Endothelial cell (in vitro differentiated cells): ENCODE measurements at regions not wholly inside any gene's neighbourhood (a gene's known extent, or its start where the extent isn't known, plus 50 kb on each side); places are given as distances from the start of the nearest gene placed in this dataset.

Experiments
- DNase-seq: peaks from one replicate; pipeline ENCODE4 v3.0.0; 2021; ENCODE audit warnings: low spot score
- H3K27ac Mint-ChIP-seq: one replicate; pipeline ENCODE4 v1.8.0; 2021; ENCODE audit warnings: mixed read lengths, inconsistent platforms; ENCODE audit not compliant: unreplicated experiment
- H3K27me3 Mint-ChIP-seq: one replicate; pipeline ENCODE4 v1.8.0; 2021; ENCODE audit warnings: mild to moderate bottlenecking, moderate library complexity, mixed read lengths, inconsistent platforms; ENCODE audit not compliant: unreplicated experiment
- H3K36me3 Mint-ChIP-seq: one replicate; pipeline ENCODE4 v1.8.0; 2021; ENCODE audit warnings: mild to moderate bottlenecking, low read depth, mixed read lengths, inconsistent platforms; ENCODE audit not compliant: unreplicated experiment
- H3K4me1 Mint-ChIP-seq: one replicate; pipeline ENCODE4 v1.8.0; 2021; ENCODE audit warnings: mild to moderate bottlenecking, mixed read lengths, inconsistent platforms; ENCODE audit not compliant: unreplicated experiment
- H3K4me3 Mint-ChIP-seq: one replicate; pipeline ENCODE4 v1.8.0; 2021; ENCODE audit warnings: mild to moderate bottlenecking, mixed read lengths, inconsistent platforms; ENCODE audit not compliant: unreplicated experiment
- H3K9me3 Mint-ChIP-seq: one replicate; pipeline ENCODE4 v1.8.0; 2021; ENCODE audit warnings: mixed read lengths, inconsistent platforms; ENCODE audit not compliant: unreplicated experiment
- TF ChIP-seq, protein P1 (sequence below): fragments of 200-600 bp; sonication (generic); IDR thresholded peaks from one replicate; pipeline ENCODE4 v1.5.0; 2021; ENCODE audit warnings: antibody characterized with exemption; ENCODE audit not compliant: unreplicated experiment

DNA sequence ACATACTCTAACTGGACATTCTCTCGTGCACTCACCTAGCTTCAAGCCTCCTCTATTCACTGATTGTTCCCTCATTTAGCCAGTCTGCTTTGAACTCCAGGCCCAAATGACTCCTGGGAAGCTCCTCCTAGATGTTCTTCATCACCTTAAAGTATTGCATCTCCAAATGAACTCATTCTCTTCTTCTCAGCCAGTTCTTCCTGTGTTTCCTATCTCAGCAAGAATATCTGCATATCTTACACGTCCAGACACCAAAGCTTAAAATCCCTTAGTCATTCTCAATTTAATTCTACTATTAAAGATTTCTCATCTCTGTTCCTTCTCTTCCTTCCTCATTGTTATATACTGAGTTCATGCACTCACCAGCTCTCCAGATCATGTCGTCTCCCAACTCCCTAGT is 118.6 kb upstream of the DAB2 start:
- H3K4me3 Mint-ChIP-seq, result no peak overlapping the region
- no peaks in the 10 kb centered on the region for H3K36me3 Mint-ChIP-seq
- H3K27me3 Mint-ChIP-seq, result peaks cover 4% of the 10 kb centered on the region
- H3K4me1 Mint-ChIP-seq, result no peaks in the 10 kb centered on the region
- no peak overlapping the region for H3K27ac Mint-ChIP-seq
- H3K9me3 Mint-ChIP-seq, result no peaks in the 10 kb centered on the region
- TF ChIP-seq, protein P1, sequence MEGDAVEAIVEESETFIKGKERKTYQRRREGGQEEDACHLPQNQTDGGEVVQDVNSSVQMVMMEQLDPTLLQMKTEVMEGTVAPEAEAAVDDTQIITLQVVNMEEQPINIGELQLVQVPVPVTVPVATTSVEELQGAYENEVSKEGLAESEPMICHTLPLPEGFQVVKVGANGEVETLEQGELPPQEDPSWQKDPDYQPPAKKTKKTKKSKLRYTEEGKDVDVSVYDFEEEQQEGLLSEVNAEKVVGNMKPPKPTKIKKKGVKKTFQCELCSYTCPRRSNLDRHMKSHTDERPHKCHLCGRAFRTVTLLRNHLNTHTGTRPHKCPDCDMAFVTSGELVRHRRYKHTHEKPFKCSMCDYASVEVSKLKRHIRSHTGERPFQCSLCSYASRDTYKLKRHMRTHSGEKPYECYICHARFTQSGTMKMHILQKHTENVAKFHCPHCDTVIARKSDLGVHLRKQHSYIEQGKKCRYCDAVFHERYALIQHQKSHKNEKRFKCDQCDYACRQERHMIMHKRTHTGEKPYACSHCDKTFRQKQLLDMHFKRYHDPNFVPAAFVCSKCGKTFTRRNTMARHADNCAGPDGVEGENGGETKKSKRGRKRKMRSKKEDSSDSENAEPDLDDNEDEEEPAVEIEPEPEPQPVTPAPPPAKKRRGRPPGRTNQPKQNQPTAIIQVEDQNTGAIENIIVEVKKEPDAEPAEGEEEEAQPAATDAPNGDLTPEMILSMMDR, result no peak
- DNase-seq, result no peak

DNA sequence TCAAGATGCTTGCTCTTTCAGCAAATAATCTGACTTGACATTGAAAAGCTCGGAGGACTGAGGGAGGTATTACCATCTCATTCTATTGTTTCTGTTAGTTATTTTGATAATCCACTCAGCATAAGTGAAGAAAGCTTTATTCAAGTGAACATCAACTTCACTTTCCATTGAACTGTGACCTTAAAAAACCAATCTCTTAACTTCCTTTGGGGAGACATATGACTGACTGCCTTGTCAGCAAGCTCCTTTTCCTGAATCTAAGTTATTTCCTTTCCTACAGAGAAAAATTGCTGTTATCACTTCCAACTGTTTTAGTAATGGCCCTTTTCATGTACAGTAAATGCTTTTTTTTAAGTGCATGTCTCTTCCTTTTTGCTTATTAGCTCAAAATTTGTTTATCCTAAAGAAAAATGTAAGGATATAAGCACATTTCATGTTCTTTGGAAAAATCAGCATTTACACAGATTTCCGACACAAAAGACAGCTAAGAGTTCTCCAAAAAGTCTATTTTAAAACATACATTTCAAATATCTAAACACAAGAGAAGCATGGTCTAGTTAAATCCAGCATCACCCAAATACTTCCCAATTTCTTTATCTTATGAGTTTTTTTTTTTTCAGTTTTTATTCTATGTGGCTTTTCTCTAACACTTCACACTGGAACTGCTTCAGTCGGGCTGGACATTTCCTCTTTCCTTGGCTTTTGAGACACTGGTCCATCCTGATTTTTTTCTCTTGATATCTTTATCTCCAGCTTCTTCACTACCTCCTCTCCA is 117.9 kb upstream of the DAB2 start:
- TF ChIP-seq, protein P1, result no peak
- no peaks in the 10 kb centered on the region for H3K9me3 Mint-ChIP-seq
- no peak overlapping the region for H3K4me3 Mint-ChIP-seq
- H3K27ac Mint-ChIP-seq, result no peak overlapping the region
- no peak for DNase-seq
- H3K4me1 Mint-ChIP-seq, result no peaks in the 10 kb centered on the region
- peaks cover 4% of the 10 kb centered on the region for H3K27me3 Mint-ChIP-seq
- H3K36me3 Mint-ChIP-seq, result no peaks in the 10 kb centered on the region

DNA sequence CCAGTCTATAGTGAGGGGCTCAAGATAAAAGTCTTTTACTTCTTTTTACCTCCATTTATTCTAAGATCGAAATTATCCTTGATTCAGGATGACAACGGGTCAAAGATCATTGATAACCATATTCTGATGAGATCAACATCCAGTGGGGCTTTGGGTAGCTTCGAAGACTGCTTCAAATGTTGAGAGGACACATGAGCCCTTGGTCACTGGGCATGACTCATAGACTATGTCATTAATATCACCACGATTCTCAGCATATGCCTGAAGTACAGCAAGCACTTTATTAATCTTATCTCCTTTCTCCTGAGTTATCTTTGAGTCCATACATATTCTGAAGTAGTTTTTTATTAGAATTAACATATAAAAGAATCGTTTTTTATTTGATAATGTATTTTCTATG is 117.1 kb upstream of the DAB2 start:
- H3K4me3 Mint-ChIP-seq, result no peak overlapping the region
- no peak overlapping the region for H3K27ac Mint-ChIP-seq
- no peaks in the 10 kb centered on the region for H3K9me3 Mint-ChIP-seq
- no peaks in the 10 kb centered on the region for H3K4me1 Mint-ChIP-seq
- TF ChIP-seq, protein P1, result no peak
- H3K36me3 Mint-ChIP-seq, result no peaks in the 10 kb centered on the region
- H3K27me3 Mint-ChIP-seq, result peaks cover 4% of the 10 kb centered on the region
- DNase-seq, result no peak

DNA sequence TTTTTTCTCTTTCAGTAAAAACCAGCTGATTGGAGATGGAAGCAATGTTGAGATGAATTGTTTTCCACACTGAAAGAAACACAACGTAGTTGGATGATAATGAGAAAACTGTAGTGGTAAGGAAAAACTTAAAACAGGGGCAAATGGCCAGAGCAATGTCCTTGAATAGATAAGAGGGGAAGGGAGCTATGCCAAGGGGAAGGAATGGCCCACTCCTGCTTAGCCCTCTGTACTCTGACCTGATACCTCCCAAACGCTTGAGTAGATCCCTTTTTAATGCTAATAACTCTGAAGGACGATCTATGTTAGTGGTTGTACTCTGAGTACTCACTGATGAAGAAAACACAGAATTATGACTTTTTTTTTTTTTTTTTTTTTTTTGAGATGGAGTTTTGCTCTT is 114.7 kb upstream of the DAB2 start:
- TF ChIP-seq, protein P1, result no peak
- peaks cover 4% of the 10 kb centered on the region for H3K4me1 Mint-ChIP-seq
- DNase-seq, result no peak
- no peaks in the 10 kb centered on the region for H3K9me3 Mint-ChIP-seq
- peaks cover 4% of the 10 kb centered on the region for H3K27me3 Mint-ChIP-seq
- H3K36me3 Mint-ChIP-seq, result no peaks in the 10 kb centered on the region
- H3K27ac Mint-ChIP-seq, result no peak overlapping the region
- H3K4me3 Mint-ChIP-seq, result no peak overlapping the region

DNA sequence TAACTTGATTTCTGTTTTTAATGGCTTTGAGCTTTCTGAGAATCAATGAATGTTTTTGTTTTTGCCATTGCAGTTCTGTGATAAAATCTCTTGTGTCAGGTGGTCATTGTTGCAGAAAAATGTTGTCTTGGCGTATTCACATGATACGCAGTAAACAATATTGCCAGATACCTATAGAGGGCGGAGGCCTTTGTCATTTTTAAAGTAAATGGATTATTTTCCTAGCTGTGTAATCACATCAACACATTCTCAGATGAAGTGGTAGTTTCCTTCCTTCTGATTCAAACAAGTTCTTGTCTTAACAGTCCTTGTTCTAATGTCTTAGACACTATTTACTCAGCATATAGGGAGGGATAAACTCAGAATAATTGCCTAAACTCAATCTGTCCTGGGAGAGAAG is 109.9 kb upstream of the DAB2 start:
- H3K4me1 Mint-ChIP-seq, result peaks cover 7% of the 10 kb centered on the region
- TF ChIP-seq, protein P1, result no peak
- no peaks in the 10 kb centered on the region for H3K36me3 Mint-ChIP-seq
- H3K27me3 Mint-ChIP-seq, result peaks cover 4% of the 10 kb centered on the region
- no peak overlapping the region for H3K4me3 Mint-ChIP-seq
- no peaks in the 10 kb centered on the region for H3K9me3 Mint-ChIP-seq
- no peak for DNase-seq
- H3K27ac Mint-ChIP-seq, result no peak overlapping the region
